A673 (cell line): ENCODE measurements at regions not wholly inside any gene's neighbourhood (a gene's known extent, or its start where the extent isn't known, plus 50 kb on each side); places are given as distances from the start of the nearest gene placed in this dataset.

Experiments used
- BruUV-seq: library from RNA; stranded (reverse); fragments of 400-500 nt; replicated peaks from 2 replicates; lab custom pipeline; 2021; lab: Mats Ljungman, UMichigan
- CTCF ChIA-PET: fragments of 300-600 bp; sonication (Branson Sonifier 250); formaldehyde crosslinking; loops from one replicate; lab custom pipeline; 2022; ENCODE audit warnings: antibody characterized with exemption; lab: Charles Lee
- POLR2A ChIA-PET: fragments of 300-600 bp; sonication (Branson Sonifier 250); formaldehyde crosslinking; loops from one replicate; lab custom pipeline; 2022; ENCODE audit warnings: antibody characterized with exemption; ENCODE audit not compliant: low non-redundant PET; lab: Charles Lee
- DNase-seq: peaks from one replicate; pipeline ENCODE4 v3.0.0-alpha.2; 2015; ENCODE audit warnings: low spot score
- H3K27ac ChIP-seq: fragments of 200-600 bp; sonication (generic); 2 replicates; pipeline ENCODE4 v1.5.1; 2016; ENCODE audit warnings: mixed run types, low read depth, mild to moderate bottlenecking, mixed read lengths, antibody characterized with exemption, low read length; ENCODE audit not compliant: poor library complexity, severe bottlenecking
- H3K27me3 ChIP-seq: fragments of 200-600 bp; sonication (generic); replicated peaks from 2 replicates; pipeline ENCODE4 v1.6.1; 2017; ENCODE audit warnings: mixed run types, low read depth, mild to moderate bottlenecking, mixed read lengths, antibody characterized with exemption, low read length; ENCODE audit not compliant: insufficient read depth, poor library complexity
- H3K36me3 ChIP-seq: fragments of 200-600 bp; sonication (generic); 2 replicates; pipeline ENCODE4 v1.6.1; 2016; ENCODE audit warnings: mixed run types, mild to moderate bottlenecking, mixed read lengths, antibody characterized with exemption, low read length; ENCODE audit not compliant: insufficient read depth, poor library complexity, severe bottlenecking
- H3K4me1 ChIP-seq: fragments of 200-600 bp; sonication (generic); 2 replicates; pipeline ENCODE4 v1.6.1; 2017; ENCODE audit warnings: mixed run types, mild to moderate bottlenecking, mixed read lengths, antibody characterized with exemption, low read length; ENCODE audit not compliant: insufficient read depth, poor library complexity, severe bottlenecking
- H3K4me3 ChIP-seq: fragments of 200-600 bp; sonication (generic); 2 replicates; pipeline ENCODE4 v1.5.1; 2016; ENCODE audit warnings: low read depth, mixed run types, mild to moderate bottlenecking, mixed read lengths, low read length; ENCODE audit not compliant: poor library complexity, severe bottlenecking
- H3K9me3 ChIP-seq: fragments of 200-600 bp; sonication (generic); 2 replicates; pipeline ENCODE4 v1.6.1; 2016; ENCODE audit warnings: mixed run types, low read depth, mild to moderate bottlenecking, mixed read lengths, antibody characterized with exemption, low read length; ENCODE audit not compliant: poor library complexity, severe bottlenecking
- CTCF ChIP-seq: fragments of 300-800, 200-600 bp; sonication (generic); conservative IDR thresholded peaks from 2 replicates; pipeline ENCODE4 v1.5.1; 2017; ENCODE audit warnings: low read depth, mild to moderate bottlenecking, antibody characterized with exemption, low read length, moderate library complexity, mixed read lengths
- EZH2 ChIP-seq: fragments of 200-600 bp; sonication (generic); IDR thresholded peaks from 2 replicates; pipeline ENCODE4 v1.6.1; 2017; ENCODE audit warnings: borderline replicate concordance, low read depth, mild to moderate bottlenecking, mixed read lengths, antibody characterized with exemption, low read length; ENCODE audit not compliant: poor library complexity, severe bottlenecking
- intact Hi-C: fragments of 100-400 bp; cut with micrococcal nuclease; formaldehyde crosslinking; loops from one replicate; pipeline ENCODE4 v1.10.0; 2022; ENCODE audit not compliant: unreplicated experiment

- H3K4me1 ChIP-seq, result no peaks in the 10 kb centered on the region
- intact Hi-C loops, result no loop called here
- POLR2A ChIA-PET, result no interaction called here
Observed at GRCh38 chrX:64842492-64842891, 133.8 kb downstream of the ZC4H2 start.

GRCh38 chrX:64805683-64806082 is 170.6 kb downstream of the ZC4H2 start:
- no peak overlapping the region for H3K27ac ChIP-seq
- POLR2A ChIA-PET, result no interaction called here
- H3K9me3 ChIP-seq, result peaks cover 13% of the 10 kb centered on the region
- no peaks in the 10 kb centered on the region for H3K36me3 ChIP-seq
- no peaks in the 10 kb centered on the region for H3K4me1 ChIP-seq
- intact Hi-C loops, result no loop called here
- no peak for DNase-seq
- H3K4me3 ChIP-seq, result no peak overlapping the region
- CTCF ChIA-PET, result no interaction called here
- no TSS peak for BruUV-seq
- no peaks in the 10 kb centered on the region for H3K27me3 ChIP-seq
- TF ChIP-seq CTCF (no peak), EZH2 (no peak)

More at GRCh38 chrX:64842492-64842891, 133.8 kb downstream of the ZC4H2 start:
- CTCF ChIA-PET, result no interaction called here
- no peak overlapping the region for H3K4me3 ChIP-seq
- no peak for DNase-seq
- H3K27ac ChIP-seq, result no peak overlapping the region
- H3K27me3 ChIP-seq, result no peaks in the 10 kb centered on the region
- no peaks in the 10 kb centered on the region for H3K36me3 ChIP-seq
- peaks cover 13% of the 10 kb centered on the region for H3K9me3 ChIP-seq
- TF ChIP-seq CTCF, result no peak
- no peak for TF ChIP-seq EZH2
- no TSS peak for BruUV-seq

GRCh38 chrX:64792598-64793337 is 183.5 kb downstream of the ZC4H2 start:
- ChIA-PET CTCF (no interaction called here), POLR2A (no interaction called here)
- BruUV-seq, result no TSS peak
- no peaks in the 10 kb centered on the region for H3K4me1 ChIP-seq
- H3K9me3 ChIP-seq, result peaks cover 26% of the 10 kb centered on the region
- intact Hi-C loops, result no loop called here
- no peak overlapping the region for H3K4me3 ChIP-seq
- H3K27me3 ChIP-seq, result no peaks in the 10 kb centered on the region
- H3K36me3 ChIP-seq, result no peaks in the 10 kb centered on the region
- H3K27ac ChIP-seq, result no peak overlapping the region
- TF ChIP-seq CTCF (no peak), EZH2 (no peak)
- no peak for DNase-seq
